Trophoblast cell (in vitro differentiated cells and primary cell): ENCODE measurements at regions not wholly inside any gene's neighbourhood (a gene's known extent, or its start where the extent isn't known, plus 50 kb on each side); places are given as distances from the start of the nearest gene placed in this dataset.

Experiments
- DNase-seq, 2 donors: peaks; one replicate each; pipeline ENCODE4 v3.0.0-alpha.2; 2016
- H2AFZ ChIP-seq: 2 replicates; pipeline ENCODE4 v1.6.1; 2013; ENCODE audit warnings: low read length, moderate library complexity, mild to moderate bottlenecking; ENCODE audit not compliant: insufficient read depth, poor library complexity
- H2AK5ac ChIP-seq: 2 replicates; pipeline ENCODE4 v1.6.1; 2013; ENCODE audit warnings: mild to moderate bottlenecking, low read length
- H2BK120ac ChIP-seq: 2 replicates; pipeline ENCODE4 v1.6.1; 2013; ENCODE audit warnings: low read length, mild to moderate bottlenecking, moderate library complexity; ENCODE audit not compliant: insufficient read depth, poor library complexity
- H2BK12ac ChIP-seq: 2 replicates; pipeline ENCODE4 v1.6.1; 2013; ENCODE audit warnings: mild to moderate bottlenecking, low read length, moderate library complexity
- H2BK5ac ChIP-seq: 2 replicates; pipeline ENCODE4 v1.6.1; 2013; ENCODE audit warnings: low read length, low read depth, moderate library complexity, mild to moderate bottlenecking; ENCODE audit not compliant: poor library complexity
- H3K14ac ChIP-seq: 2 replicates; pipeline ENCODE4 v1.6.1; 2013; ENCODE audit warnings: mild to moderate bottlenecking, low read length
- H3K18ac ChIP-seq: 2 replicates; pipeline ENCODE4 v1.6.1; 2013; ENCODE audit warnings: mild to moderate bottlenecking, low read length
- H3K23ac ChIP-seq: 2 replicates; pipeline ENCODE4 v1.6.1; 2013; ENCODE audit warnings: low read length
- H3K27ac ChIP-seq: 2 replicates; pipeline ENCODE4 v1.5.1; 2013; ENCODE audit warnings: low read depth, mild to moderate bottlenecking, inconsistent platforms, low read length, moderate library complexity
- H3K27me3 ChIP-seq: 2 replicates; pipeline ENCODE4 v1.6.1; 2013; ENCODE audit warnings: inconsistent platforms, mild to moderate bottlenecking, low read length, moderate library complexity; ENCODE audit not compliant: insufficient read depth
- H3K36me3 ChIP-seq, 2 experiments: 1 replicate in 1 of 2; 2 replicates in 1 of 2; pipeline ENCODE4 v1.6.1; 2013; ENCODE audit warnings: low read length in 2 of 2, mild to moderate bottlenecking in 2 of 2, moderate library complexity in 1 of 2; ENCODE audit not compliant: insufficient read depth in 2 of 2, control insufficient read depth in 1 of 2
- H3K4ac ChIP-seq: 2 replicates; pipeline ENCODE4 v1.6.1; 2013; ENCODE audit warnings: low read depth, mild to moderate bottlenecking, low read length, moderate library complexity
- H3K4me1 ChIP-seq, 2 experiments: 1 replicate in 1 of 2; 2 replicates in 1 of 2; pipeline ENCODE4 v1.6.1; 2013; ENCODE audit warnings: low read length in 2 of 2, mild to moderate bottlenecking in 2 of 2, moderate library complexity in 1 of 2; ENCODE audit not compliant: insufficient read depth in 2 of 2, control insufficient read depth in 1 of 2
- H3K4me2 ChIP-seq: 2 replicates; pipeline ENCODE4 v1.6.1; 2013; ENCODE audit warnings: inconsistent platforms, mild to moderate bottlenecking, low read length, moderate library complexity
- H3K4me3 ChIP-seq: 2 replicates; pipeline ENCODE4 v1.5.1; 2013; ENCODE audit warnings: mild to moderate bottlenecking, low read depth, low read length, inconsistent platforms
- H3K79me1 ChIP-seq: one replicate; pipeline ENCODE4 v1.6.1; 2013; ENCODE audit warnings: low read length
- H3K79me2 ChIP-seq: 2 replicates; pipeline ENCODE4 v1.6.1; 2013; ENCODE audit warnings: low read length, mild to moderate bottlenecking; ENCODE audit not compliant: control insufficient read depth, insufficient read depth, poor library complexity
- H3K9ac ChIP-seq: 2 replicates; pipeline ENCODE4 v1.6.1; 2013; ENCODE audit warnings: mild to moderate bottlenecking, low read length
- H3K9me3 ChIP-seq: 2 replicates; pipeline ENCODE4 v1.6.1; 2013; ENCODE audit warnings: low read depth, mild to moderate bottlenecking, control low read depth, inconsistent platforms, low read length; ENCODE audit not compliant: insufficient read depth
- H4K12ac ChIP-seq: 2 replicates; pipeline ENCODE4 v1.6.1; 2013; ENCODE audit warnings: low read depth, mild to moderate bottlenecking, low read length, moderate library complexity
- H4K8ac ChIP-seq: 2 replicates; pipeline ENCODE4 v1.6.1; 2013; ENCODE audit warnings: low read depth, mild to moderate bottlenecking, low read length, moderate library complexity
- H4K91ac ChIP-seq: one replicate; pipeline ENCODE4 v1.6.1; 2013; ENCODE audit warnings: low read depth, mild to moderate bottlenecking, low read length, moderate library complexity
- WGBS: extraction: QIAGEN DNeasy Blood & Tissue Kit; methylation state at CpG from one replicate; pipeline ENCODE4 v1.1.7; 2013; ENCODE audit warnings: missing lambda C conversion rate; ENCODE audit not compliant: insufficient read length, insufficient coverage; ENCODE audit errors: extremely low coverage; 5-methylcytosine and 5-hydroxymethylcytosine counted together

- Histone ChIP-seq H4K12ac (no peak overlapping the region), H3K79me2 (no peaks in the 10 kb centered on the region), H3K4ac (no peak overlapping the region), H3K27me3 (no peaks in the 10 kb centered on the region), H2BK5ac (no peak overlapping the region), H3K18ac (no peak overlapping the region), H2AK5ac (no peak overlapping the region), H3K79me1 (no peaks in the 10 kb centered on the region), H3K9ac (no peak overlapping the region), H3K14ac (no peak overlapping the region), H3K4me2 (no peak overlapping the region), H4K8ac (no peak overlapping the region), H4K91ac (no peak overlapping the region), H3K4me1 (no peaks in the 10 kb centered on the region), H3K36me3 (no peaks in the 10 kb centered on the region), H3K9me3 (no peaks in the 10 kb centered on the region), H3K23ac (no peak overlapping the region), H2AFZ (no peak overlapping the region), H3K4me3 (no peak overlapping the region), H3K27ac (no peak overlapping the region), H2BK12ac (no peak overlapping the region), H2BK120ac (no peak overlapping the region)
- DNase-seq = no peak
- no CpG with 5 or more reads among the region's 2 CpGs for WGBS
These were observed 593.2 kb downstream of the INSC start for GRCh38 chr11:15707971-15708370.

- H3K4me3 ChIP-seq = no peak overlapping the region
- no peaks in the 10 kb centered on the region for H3K4me1 ChIP-seq
- no peaks in the 10 kb centered on the region for H3K27me3 ChIP-seq
- no peak overlapping the region for H2BK5ac ChIP-seq
- no peak overlapping the region for H3K23ac ChIP-seq
- H2BK12ac ChIP-seq = no peak overlapping the region
- H3K79me1 ChIP-seq = no peaks in the 10 kb centered on the region
- no peaks in the 10 kb centered on the region for H3K9me3 ChIP-seq
- no peak overlapping the region for H2AK5ac ChIP-seq
- WGBS = no CpG with 5 or more reads among the region's 3 CpGs
- H3K14ac ChIP-seq = no peak overlapping the region
- no peak overlapping the region for H4K91ac ChIP-seq
- no peak overlapping the region for H3K4ac ChIP-seq
- no peak overlapping the region for H3K4me2 ChIP-seq
- no peak overlapping the region for H4K12ac ChIP-seq
- no peak overlapping the region for H2AFZ ChIP-seq
- H3K27ac ChIP-seq = no peak overlapping the region
- no peak overlapping the region for H3K18ac ChIP-seq
- no peak overlapping the region for H2BK120ac ChIP-seq
- no peak for DNase-seq
- no peaks in the 10 kb centered on the region for H3K79me2 ChIP-seq
- H3K9ac ChIP-seq = peak overlapping the region; percentile 55
- H3K36me3 ChIP-seq = no peaks in the 10 kb centered on the region
- H4K8ac ChIP-seq = no peak overlapping the region
These were observed 596.0 kb downstream of the INSC start for GRCh38 chr11:15710580-15711275.

GRCh38 chr11:15711311-15711710, 596.6 kb downstream of the INSC start:
- H2BK12ac ChIP-seq = no peak overlapping the region
- no peak overlapping the region for H3K4me2 ChIP-seq
- H3K4ac ChIP-seq = no peak overlapping the region
- no peak overlapping the region for H4K8ac ChIP-seq
- no peak overlapping the region for H4K91ac ChIP-seq
- H3K9me3 ChIP-seq = no peaks in the 10 kb centered on the region
- no peaks in the 10 kb centered on the region for H3K79me2 ChIP-seq
- H2AFZ ChIP-seq = no peak overlapping the region
- WGBS = no CpG with 5 or more reads among the region's 2 CpGs
- H3K18ac ChIP-seq = no peak overlapping the region
- no peak overlapping the region for H3K4me3 ChIP-seq
- no peaks in the 10 kb centered on the region for H3K36me3 ChIP-seq
- no peak overlapping the region for H3K23ac ChIP-seq
- no peak overlapping the region for H4K12ac ChIP-seq
- H3K27me3 ChIP-seq = no peaks in the 10 kb centered on the region
- DNase-seq = no peak
- H2BK120ac ChIP-seq = no peak overlapping the region
- no peak overlapping the region for H3K27ac ChIP-seq
- no peak overlapping the region for H3K9ac ChIP-seq
- no peaks in the 10 kb centered on the region for H3K79me1 ChIP-seq
- no peak overlapping the region for H3K14ac ChIP-seq
- no peak overlapping the region for H2AK5ac ChIP-seq
- H2BK5ac ChIP-seq = no peak overlapping the region
- H3K4me1 ChIP-seq = no peaks in the 10 kb centered on the region

GRCh38 chr11:15714641-15715399, 600.1 kb downstream of the INSC start:
- H3K18ac ChIP-seq = no peak overlapping the region

More at GRCh38 chr11:15714641-15715399, 600.1 kb downstream of the INSC start:
- H3K9me3 ChIP-seq = no peaks in the 10 kb centered on the region
- no peaks in the 10 kb centered on the region for H3K79me1 ChIP-seq
- WGBS = no CpG with 5 or more reads among the region's 6 CpGs
- no peaks in the 10 kb centered on the region for H3K79me2 ChIP-seq
- H3K9ac ChIP-seq = no peak overlapping the region
- H2BK12ac ChIP-seq = no peak overlapping the region
- H3K4me2 ChIP-seq = no peak overlapping the region
- H3K14ac ChIP-seq = no peak overlapping the region
- H3K36me3 ChIP-seq = no peaks in the 10 kb centered on the region
- no peak for DNase-seq
- no peak overlapping the region for H3K4ac ChIP-seq
- H3K4me3 ChIP-seq = no peak overlapping the region
- H4K12ac ChIP-seq = no peak overlapping the region
- no peak overlapping the region for H2BK5ac ChIP-seq
- no peak overlapping the region for H4K8ac ChIP-seq
- no peak overlapping the region for H4K91ac ChIP-seq
- no peak overlapping the region for H2AK5ac ChIP-seq
- no peak overlapping the region for H3K23ac ChIP-seq
- no peak overlapping the region for H2BK120ac ChIP-seq
- no peaks in the 10 kb centered on the region for H3K4me1 ChIP-seq
- no peaks in the 10 kb centered on the region for H3K27me3 ChIP-seq
- no peak overlapping the region for H2AFZ ChIP-seq
- no peak overlapping the region for H3K27ac ChIP-seq
